Esophagus muscularis mucosa (tissue), 4 donors: ENCODE measurements at regions not wholly inside any gene's neighbourhood (a gene's known extent, or its start where the extent isn't known, plus 50 kb on each side); places are given as distances from the start of the nearest gene placed in this dataset.

Experiments used
- DNase-seq: peaks from one replicate; pipeline ENCODE4 v3.0.0-alpha.2; 2017; ENCODE audit errors: extremely low spot score
- H3K27ac ChIP-seq, 4 donors: fragments of 200-600 bp; sonication (generic); replicated peaks in 1 of 4; 1 replicate in 3 of 4; 2 replicates in 1 of 4; pipeline ENCODE4 v1.5.1; 2016 to 2019; ENCODE audit warnings: mild to moderate bottlenecking in 1 of 4
- H3K27me3 ChIP-seq, 4 donors: fragments of 200-600 bp; sonication (generic); one replicate each; pipeline versions ENCODE4 v1.5.1 to v1.6.0; 2016 to 2019
- H3K36me3 ChIP-seq, 4 donors: fragments of 200-600 bp; sonication (generic); one replicate each; pipeline ENCODE4 v1.5.1; 2016 to 2019
- H3K4me1 ChIP-seq, 4 donors: fragments of 200-600 bp; sonication (generic); one replicate each; pipeline ENCODE4 v1.5.1; 2016 to 2019
- H3K4me3 ChIP-seq, 4 donors: fragments of 200-600 bp; sonication (generic); 1 replicate in 2 of 4; 2 replicates in 2 of 4; pipeline ENCODE4 v1.5.1; 2016 to 2019; ENCODE audit warnings: mild to moderate bottlenecking in 4 of 4, moderate library complexity in 1 of 4
- H3K9me3 ChIP-seq, 4 donors: fragments of 200-600 bp; sonication (generic); 1 replicate in 3 of 4; 2 replicates in 1 of 4; pipeline ENCODE4 v1.5.1; 2016 to 2019
- CTCF ChIP-seq, 3 experiments: fragments of 200-600 bp in 2 of 3; fragments of 450-650 bp in 1 of 3; sonication (generic) in 2 of 3; IDR thresholded peaks; one replicate each; pipeline ENCODE4 v1.5.1; 2017 to 2019; ENCODE audit warnings: antibody characterized with exemption in 3 of 3, mild to moderate bottlenecking in 2 of 3, moderate library complexity in 1 of 3
- EP300 ChIP-seq: sonication (generic); formaldehyde crosslinking; IDR thresholded peaks from one replicate; pipeline ENCODE4 v1.6.1; 2017; ENCODE audit warnings: antibody characterized with exemption
- POLR2A ChIP-seq: fragments of 450-650 bp; IDR thresholded peaks from one replicate; pipeline ENCODE4 v1.6.1; 2017; ENCODE audit warnings: antibody characterized with exemption, moderate library complexity, mild to moderate bottlenecking, low read depth
- POLR2AphosphoS5 ChIP-seq, 2 donors: sonication (generic); formaldehyde crosslinking; IDR thresholded peaks; one replicate each; pipeline ENCODE4 v1.6.1; 2017; ENCODE audit warnings: antibody characterized with exemption in 2 of 2
- WGBS: methylation state at CpG from one replicate; pipeline ENCODE4 v1.1.5; 2018; 5-methylcytosine and 5-hydroxymethylcytosine counted together
- intact Hi-C: fragments of 100-400 bp; cut with DNase I; formaldehyde crosslinking; loops from one replicate; pipeline ENCODE4 v1.15.1; 2023

GRCh38 chr2:21928292-21928691 lies 804.5 kb downstream of the TDRD15 start:
- H3K27ac ChIP-seq: no peak overlapping the region
- H3K27me3 ChIP-seq: no peaks in the 10 kb centered on the region
- H3K4me1 ChIP-seq: no peaks in the 10 kb centered on the region
- H3K4me3 ChIP-seq: no peak overlapping the region
- intact Hi-C loops: no loop called here
- H3K36me3 ChIP-seq: no peaks in the 10 kb centered on the region
- no peak for DNase-seq
- 67% methylated on average over 2 of the region's 2 CpGs for WGBS
- TF ChIP-seq POLR2AphosphoS5 (IDR thresholded peaks at IDR 0.05): no peak
- no peak for TF ChIP-seq EP300
- no peak for TF ChIP-seq POLR2A
- no peak for TF ChIP-seq CTCF (IDR thresholded peaks at IDR 0.05)
- H3K9me3 ChIP-seq: peaks cover 0 to 21% (median 14%) of the 10 kb centered on the region in 4 donors

- no peaks in the 10 kb centered on the region for H3K36me3 ChIP-seq
- H3K4me3 ChIP-seq: no peak overlapping the region
- peaks cover 0 to 9% (median 9%) of the 10 kb centered on the region in 4 donors for H3K9me3 ChIP-seq
- WGBS: 66% methylated on average over 2 of the region's 2 CpGs
- intact Hi-C loops: no loop called here
- H3K4me1 ChIP-seq: no peaks in the 10 kb centered on the region
- H3K27me3 ChIP-seq: no peaks in the 10 kb centered on the region
- TF ChIP-seq POLR2A (no peak), EP300 (no peak), CTCF (IDR thresholded peaks at IDR 0.05) (no peak), POLR2AphosphoS5 (IDR thresholded peaks at IDR 0.05) (no peak)
- DNase-seq: no peak
- H3K27ac ChIP-seq: no peak overlapping the region
Observed at GRCh38 chr2:21930226-21930625, 806.5 kb downstream of the TDRD15 start.

- intact Hi-C loops: no loop called here
- 62% methylated on average over 2 of the region's 2 CpGs for WGBS
- TF ChIP-seq EP300 (no peak), POLR2A (no peak), CTCF (IDR thresholded peaks at IDR 0.05) (no peak), POLR2AphosphoS5 (IDR thresholded peaks at IDR 0.05) (no peak)
- no peaks in the 10 kb centered on the region for H3K9me3 ChIP-seq
- H3K27me3 ChIP-seq: no peaks in the 10 kb centered on the region
- DNase-seq: no peak
- H3K27ac ChIP-seq: no peak overlapping the region
- no peaks in the 10 kb centered on the region for H3K36me3 ChIP-seq
- no peaks in the 10 kb centered on the region for H3K4me1 ChIP-seq
- H3K4me3 ChIP-seq: no peak overlapping the region
Observed at GRCh38 chr2:21939967-21940366, 816.2 kb downstream of the TDRD15 start.

- WGBS: 51% methylated on average over 3 of the region's 3 CpGs
- Histone ChIP-seq H3K27ac (no peak overlapping the region), H3K4me3 (no peak overlapping the region), H3K9me3 (no peaks in the 10 kb centered on the region), H3K27me3 (no peaks in the 10 kb centered on the region), H3K4me1 (no peaks in the 10 kb centered on the region), H3K36me3 (no peaks in the 10 kb centered on the region)
- no peak for TF ChIP-seq EP300
- TF ChIP-seq CTCF (IDR thresholded peaks at IDR 0.05): no peak
- TF ChIP-seq POLR2A: no peak
- no peak for TF ChIP-seq POLR2AphosphoS5 (IDR thresholded peaks at IDR 0.05)
- intact Hi-C loops: no loop called here
- DNase-seq: no peak
Observed at GRCh38 chr2:21944536-21944935, 820.8 kb downstream of the TDRD15 start.

- WGBS: 70% methylated on average over 3 of the region's 3 CpGs
- no peaks in the 10 kb centered on the region for H3K9me3 ChIP-seq
- H3K27ac ChIP-seq: no peak overlapping the region
- H3K36me3 ChIP-seq: no peaks in the 10 kb centered on the region
- no peak overlapping the region for H3K4me3 ChIP-seq
- DNase-seq: no peak
- TF ChIP-seq CTCF (IDR thresholded peaks at IDR 0.05) (no peak), EP300 (no peak), POLR2AphosphoS5 (IDR thresholded peaks at IDR 0.05) (no peak), POLR2A (no peak)
- no peaks in the 10 kb centered on the region for H3K27me3 ChIP-seq
- H3K4me1 ChIP-seq: no peaks in the 10 kb centered on the region
- intact Hi-C loops: no loop called here
Observed at GRCh38 chr2:21945658-21946057, 821.9 kb downstream of the TDRD15 start.
